ENCODE measurements at regions not wholly inside any gene's neighbourhood (a gene's known extent, or its start where the extent isn't known, plus 50 kb on each side); places are given as distances from the start of the nearest gene placed in this dataset.
"Not testable (repeated sequence)": the region's sequence is repeated elsewhere in the genome, so short reads cannot be mapped to it uniquely, and the experiment has no call there.

DNA sequence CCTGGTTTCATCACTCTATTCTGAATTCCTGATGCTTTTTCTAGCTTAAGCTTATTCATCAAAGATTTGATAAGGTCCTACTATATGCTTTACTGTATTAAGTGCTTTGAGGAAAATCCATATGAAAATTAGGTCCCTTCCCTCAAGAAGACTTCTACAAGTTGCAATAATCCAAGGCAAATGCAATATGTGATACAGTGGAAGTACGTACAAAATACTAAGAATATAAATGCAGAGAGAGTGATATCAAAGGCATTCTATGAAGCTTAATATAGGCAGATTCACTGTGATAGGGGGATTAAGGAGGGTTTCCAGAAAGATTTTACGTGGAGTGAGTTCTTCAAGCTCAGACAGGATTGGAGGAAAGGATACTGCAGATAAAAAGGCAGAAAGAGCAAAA is 142.1 kb downstream of the C6orf118 start:
- peaks cover 23% of the 10 kb centered on the region for H3K9me3 ChIP-seq (ENCODE audit: insufficient read depth, low read depth, low read length)
- no peak overlapping the region for H3K27ac ChIP-seq (ENCODE audit: low read depth, low read length)
- no peak overlapping the region for H3K9ac ChIP-seq (ENCODE audit: low read depth, low read length)
- no peaks in the 10 kb centered on the region for H3K27me3 ChIP-seq (ENCODE audit: insufficient read depth, low read length)
- H3K4me3 ChIP-seq (ENCODE audit: low read length): no peak overlapping the region
- H3K36me3 ChIP-seq (ENCODE audit: insufficient read depth, low read length): no peaks in the 10 kb centered on the region
- no peaks in the 10 kb centered on the region for H3K4me1 ChIP-seq (ENCODE audit: insufficient read depth, low read length)
- 87% methylated on average over 2 of the region's 2 CpGs for WGBS

DNA sequence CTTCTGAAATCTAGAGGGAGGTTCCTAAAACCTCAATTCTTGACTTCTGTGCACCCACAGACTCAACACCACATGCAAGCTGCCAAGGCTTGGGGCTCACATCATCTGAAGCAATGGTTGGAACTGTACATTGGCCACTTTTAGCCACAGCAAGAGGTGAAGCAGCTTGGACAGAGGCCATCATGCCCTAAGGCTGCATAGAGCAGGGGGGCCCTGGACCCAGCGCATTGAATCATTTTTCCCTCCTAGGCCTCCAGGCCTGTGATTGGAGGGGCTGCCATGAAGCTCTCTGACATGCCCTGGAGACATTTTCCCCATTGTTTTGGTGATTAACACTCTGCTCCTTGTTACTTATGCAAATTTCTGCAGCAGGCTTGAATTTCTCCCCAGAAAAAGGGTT is 145.9 kb downstream of the C6orf118 start:
- H3K4me1 ChIP-seq (ENCODE audit: insufficient read depth, low read length): no peaks in the 10 kb centered on the region
- H3K27ac ChIP-seq (ENCODE audit: low read depth, low read length): no peak overlapping the region
- no peaks in the 10 kb centered on the region for H3K27me3 ChIP-seq (ENCODE audit: insufficient read depth, low read length)
- peaks cover 26% of the 10 kb centered on the region for H3K9me3 ChIP-seq (ENCODE audit: insufficient read depth, low read depth, low read length)
- no peak overlapping the region for H3K4me3 ChIP-seq (ENCODE audit: low read length)
- H3K36me3 ChIP-seq (ENCODE audit: insufficient read depth, low read length): no peaks in the 10 kb centered on the region
- 97% methylated on average over 1 of the region's 1 CpG for WGBS
- H3K9ac ChIP-seq (ENCODE audit: low read depth, low read length): no peak overlapping the region

DNA sequence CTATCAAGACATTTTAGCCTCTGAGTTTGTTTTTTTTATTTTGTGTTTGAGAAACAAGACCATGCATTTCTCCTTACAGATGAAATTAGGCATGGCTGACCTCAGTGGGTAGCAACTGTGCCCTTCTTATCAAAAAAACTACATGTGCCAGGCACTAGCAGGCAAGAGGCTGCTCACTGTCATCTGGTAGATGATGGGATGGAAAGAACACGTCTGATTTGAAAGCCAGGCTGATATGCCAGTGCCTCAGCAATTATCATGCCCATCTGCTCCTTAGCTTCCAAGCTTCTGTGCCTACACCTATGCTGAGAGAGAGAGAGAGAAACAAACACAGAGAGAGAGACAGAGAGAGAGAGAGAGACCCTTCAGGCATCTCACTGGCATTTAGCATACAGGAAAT is 149.9 kb downstream of the C6orf118 start:
- Histone ChIP-seq H3K27ac (ENCODE audit: low read depth, low read length) (no peak overlapping the region), H3K27me3 (ENCODE audit: insufficient read depth, low read length) (no peaks in the 10 kb centered on the region), H3K36me3 (ENCODE audit: insufficient read depth, low read length) (no peaks in the 10 kb centered on the region), H3K9ac (ENCODE audit: low read depth, low read length) (no peak overlapping the region), H3K4me1 (ENCODE audit: insufficient read depth, low read length) (no peaks in the 10 kb centered on the region), H3K9me3 (ENCODE audit: insufficient read depth, low read depth, low read length) (peaks cover 20% of the 10 kb centered on the region), H3K4me3 (ENCODE audit: low read length) (no peak overlapping the region)
- WGBS: 93% methylated on average over 1 of the region's 1 CpG

DNA sequence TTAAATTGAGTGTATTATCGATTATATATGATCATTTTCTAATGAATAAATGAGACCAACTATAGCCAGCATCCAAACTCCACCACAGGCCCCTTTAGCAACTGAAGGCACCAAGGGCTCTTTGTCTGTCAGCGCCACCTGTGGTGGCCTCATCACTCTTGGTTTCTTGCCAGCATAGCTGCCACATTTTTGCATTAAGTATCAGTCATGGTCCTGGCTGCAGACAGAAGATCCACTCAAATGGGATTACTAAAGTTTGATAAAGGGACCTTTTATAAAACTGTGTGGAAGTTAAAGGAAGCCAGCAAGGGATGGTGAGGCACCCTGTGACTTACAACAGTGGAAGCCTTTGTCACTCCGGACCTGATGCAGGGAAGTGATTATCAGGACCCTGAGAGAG is 162.9 kb downstream of the C6orf118 start:
- Histone ChIP-seq H3K4me3 (ENCODE audit: low read length) (no peak overlapping the region), H3K9ac (ENCODE audit: low read depth, low read length) (no peak overlapping the region), H3K4me1 (ENCODE audit: insufficient read depth, low read length) (no peaks in the 10 kb centered on the region), H3K9me3 (ENCODE audit: insufficient read depth, low read depth, low read length) (0 out of 2 replicates have a peak, but pooled peaks cover 3% of the 10 kb centered on the region), H3K27me3 (ENCODE audit: insufficient read depth, low read length) (no peaks in the 10 kb centered on the region), H3K27ac (ENCODE audit: low read depth, low read length) (no peak overlapping the region), H3K36me3 (ENCODE audit: insufficient read depth, low read length) (no peaks in the 10 kb centered on the region)
- WGBS: 90% methylated on average over 2 of the region's 3 CpGs

DNA sequence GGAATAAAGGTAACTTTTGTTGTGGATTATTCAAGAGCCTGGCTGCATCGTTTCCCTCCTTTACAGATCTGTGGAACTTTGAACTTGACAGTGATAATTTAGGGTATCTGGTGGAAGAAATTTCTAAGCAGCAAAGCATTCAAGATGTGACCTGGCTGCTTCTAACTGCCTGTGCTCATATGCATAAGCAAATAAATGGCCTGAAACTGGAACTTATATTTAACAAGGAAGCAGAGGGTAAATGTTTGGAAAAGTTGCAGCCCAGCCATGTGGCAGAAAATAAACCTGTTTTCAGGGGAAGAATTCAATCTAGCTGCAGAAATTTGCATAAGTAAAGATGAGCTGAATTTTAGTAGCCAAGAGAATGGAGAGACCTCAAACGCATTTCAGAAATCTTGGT is 173.5 kb downstream of the C6orf118 start:
- no peaks in the 10 kb centered on the region for H3K4me1 ChIP-seq (ENCODE audit: insufficient read depth, low read length)
- H3K9me3 ChIP-seq (ENCODE audit: insufficient read depth, low read depth, low read length): peaks cover 9% of the 10 kb centered on the region; the same call in 1 of the 2 replicates
- no peak overlapping the region for H3K4me3 ChIP-seq (ENCODE audit: low read length)
- no peaks in the 10 kb centered on the region for H3K27me3 ChIP-seq (ENCODE audit: insufficient read depth, low read length)
- H3K36me3 ChIP-seq (ENCODE audit: insufficient read depth, low read length): no peaks in the 10 kb centered on the region
- H3K9ac ChIP-seq (ENCODE audit: low read depth, low read length): no peak overlapping the region
- H3K27ac ChIP-seq (ENCODE audit: low read depth, low read length): no peak overlapping the region
- WGBS: 78% methylated on average over 2 of the region's 2 CpGs

DNA sequence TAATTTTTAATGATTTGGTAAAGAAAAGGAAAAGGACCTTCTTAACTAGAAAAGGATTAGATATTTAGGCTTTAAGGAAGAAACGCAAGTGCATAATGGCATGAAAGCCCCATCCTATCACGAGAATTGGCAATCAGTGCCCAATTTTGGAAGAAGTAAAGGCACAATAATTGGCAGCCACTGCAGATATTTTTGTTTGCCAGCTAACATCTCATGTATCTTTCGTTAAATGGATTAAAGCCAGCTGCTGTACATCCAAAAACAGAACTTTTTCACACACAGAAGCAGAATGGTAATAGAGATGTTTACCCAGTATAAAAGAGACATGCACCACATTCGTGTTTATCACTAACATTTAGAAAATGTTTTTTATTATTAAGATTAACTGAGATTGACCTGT is 180.3 kb downstream of the C6orf118 start:
- Histone ChIP-seq H3K27me3 (ENCODE audit: insufficient read depth, low read length) (no peaks in the 10 kb centered on the region), H3K9me3 (ENCODE audit: insufficient read depth, low read depth, low read length) (0 out of 2 replicates have a peak, but pooled peaks cover 2% of the 10 kb centered on the region), H3K4me1 (ENCODE audit: insufficient read depth, low read length) (no peaks in the 10 kb centered on the region), H3K27ac (ENCODE audit: low read depth, low read length) (no peak overlapping the region), H3K9ac (ENCODE audit: low read depth, low read length) (no peak overlapping the region), H3K36me3 (ENCODE audit: insufficient read depth, low read length) (no peaks in the 10 kb centered on the region), H3K4me3 (ENCODE audit: low read length) (no peak overlapping the region)
- 92% methylated on average over 3 of the region's 4 CpGs for WGBS

DNA sequence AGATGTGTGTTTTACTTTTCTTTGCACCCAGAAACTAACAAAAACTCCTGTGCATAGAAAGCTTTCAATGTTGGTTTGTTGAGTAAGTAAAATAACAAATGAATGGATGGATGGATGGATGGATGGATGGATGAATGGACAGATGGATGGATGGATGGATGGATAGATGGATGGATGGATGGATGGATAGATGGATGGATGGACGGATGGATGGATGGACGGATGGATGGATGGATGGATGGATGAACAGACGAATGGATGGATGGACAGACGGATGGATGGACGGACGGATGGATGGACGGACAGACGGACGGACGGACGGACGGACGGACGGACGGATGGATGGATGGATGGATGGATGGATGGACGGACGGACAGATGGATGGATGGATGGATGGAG is 181.7 kb downstream of the C6orf118 start:
- H3K36me3 ChIP-seq (ENCODE audit: insufficient read depth, low read length); H3K9me3 ChIP-seq (ENCODE audit: insufficient read depth, low read depth, low read length); H3K9ac ChIP-seq (ENCODE audit: low read depth, low read length); H3K4me1 ChIP-seq (ENCODE audit: insufficient read depth, low read length); H3K27me3 ChIP-seq (ENCODE audit: insufficient read depth, low read length); H3K4me3 ChIP-seq (ENCODE audit: low read length); H3K27ac ChIP-seq (ENCODE audit: low read depth, low read length): not testable (repeated sequence)
- 78% methylated on average over 17 of the region's 17 CpGs for WGBS

DNA sequence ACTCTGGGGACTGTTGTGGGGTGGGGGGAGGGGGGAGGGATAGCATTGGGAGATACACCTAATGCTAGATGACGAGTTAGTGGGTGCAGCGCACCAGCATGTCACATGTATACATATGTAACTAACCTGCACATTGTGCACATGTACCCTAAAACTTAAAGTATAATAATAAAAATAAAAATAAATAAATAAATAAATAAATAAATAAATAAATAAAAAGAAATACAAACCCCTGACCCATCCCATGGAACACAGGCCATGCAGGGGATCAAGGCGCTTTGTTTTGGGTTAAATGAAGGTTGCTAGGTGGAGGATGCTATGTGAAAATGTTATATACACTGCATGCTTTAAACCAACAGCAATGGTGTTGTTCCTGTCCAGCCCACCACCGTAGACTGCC is 184.7 kb downstream of the C6orf118 start:
- H3K4me3 ChIP-seq (ENCODE audit: low read length); H3K27ac ChIP-seq (ENCODE audit: low read depth, low read length); H3K9ac ChIP-seq (ENCODE audit: low read depth, low read length); H3K4me1 ChIP-seq (ENCODE audit: insufficient read depth, low read length); H3K27me3 ChIP-seq (ENCODE audit: insufficient read depth, low read length); H3K9me3 ChIP-seq (ENCODE audit: insufficient read depth, low read depth, low read length); H3K36me3 ChIP-seq (ENCODE audit: insufficient read depth, low read length): not testable (repeated sequence)
- WGBS: 93% methylated on average over 1 of the region's 4 CpGs

DNA sequence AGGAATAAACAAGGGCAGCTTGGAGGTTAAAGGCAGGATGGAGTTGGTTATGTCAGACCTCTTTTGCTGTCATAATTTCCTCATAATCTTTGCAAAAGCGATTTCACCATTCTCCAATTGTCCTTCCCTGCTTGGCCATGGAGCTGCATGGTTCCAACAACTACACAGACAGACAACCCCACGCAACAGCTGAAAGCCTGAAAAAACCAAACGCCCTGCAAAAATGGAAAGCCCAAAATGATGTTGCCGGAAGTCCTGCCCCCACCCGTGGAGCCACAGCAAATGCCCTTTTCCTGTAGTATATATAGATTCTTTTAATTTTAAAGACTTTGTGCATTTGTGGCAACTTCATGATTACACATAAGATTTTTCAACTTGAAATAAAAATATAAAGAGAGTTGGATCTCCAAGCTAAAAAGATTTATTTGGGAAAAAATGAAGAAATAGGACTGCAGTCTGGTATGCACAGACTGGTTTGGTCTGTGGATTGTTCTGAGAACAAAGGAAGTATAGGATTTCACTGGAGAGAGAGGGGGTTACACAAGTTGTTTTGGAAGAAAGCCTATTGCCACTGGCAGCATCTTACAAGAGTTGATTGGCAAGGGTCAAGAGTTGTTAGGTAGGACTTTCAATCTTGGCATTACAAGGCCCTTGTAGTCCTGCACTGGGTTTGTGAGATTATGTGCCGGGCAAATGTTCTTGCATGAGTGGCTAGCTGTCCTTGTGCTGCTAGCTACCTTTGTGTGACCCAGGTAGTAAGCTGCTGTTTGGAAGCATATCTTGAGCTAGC is 190.0 kb downstream of the C6orf118 start:
- Histone ChIP-seq H3K9me3 (ENCODE audit: insufficient read depth, low read depth, low read length) (peaks cover 2% of the 10 kb centered on the region), H3K4me3 (ENCODE audit: low read length) (no peak overlapping the region), H3K36me3 (ENCODE audit: insufficient read depth, low read length) (no peaks in the 10 kb centered on the region), H3K4me1 (ENCODE audit: insufficient read depth, low read length) (peaks cover 11% of the 10 kb centered on the region; the same call in 1 of the 2 replicates), H3K27me3 (ENCODE audit: insufficient read depth, low read length) (no peaks in the 10 kb centered on the region), H3K9ac (ENCODE audit: low read depth, low read length) (no peak overlapping the region), H3K27ac (ENCODE audit: low read depth, low read length) (no peak overlapping the region)
- WGBS: 90% methylated on average over 5 of the region's 6 CpGs

DNA sequence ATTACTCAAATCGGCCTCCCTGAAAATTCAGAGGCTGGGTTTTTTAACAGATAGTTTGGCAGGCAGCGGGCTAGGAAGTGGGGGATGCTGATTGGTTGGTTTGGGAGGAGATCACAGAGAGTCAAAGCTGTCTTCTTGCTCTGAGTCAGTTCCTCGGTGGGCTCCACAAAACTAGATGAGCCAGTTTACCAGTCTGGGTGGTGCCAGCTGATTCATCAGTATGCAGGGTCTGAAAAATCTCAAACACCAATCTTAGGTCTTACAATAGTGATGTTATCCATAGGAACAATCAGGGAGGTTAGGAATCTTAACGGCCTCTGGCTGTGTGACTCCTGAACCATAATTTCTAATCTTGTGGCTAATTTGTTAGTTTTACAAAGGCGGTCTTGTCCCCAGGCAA is 190.7 kb downstream of the C6orf118 start:
- Histone ChIP-seq H3K9me3 (ENCODE audit: insufficient read depth, low read depth, low read length) (peaks cover 9% of the 10 kb centered on the region), H3K27me3 (ENCODE audit: insufficient read depth, low read length) (no peaks in the 10 kb centered on the region), H3K4me1 (ENCODE audit: insufficient read depth, low read length) (peaks cover 11% of the 10 kb centered on the region; the same call in 1 of the 2 replicates), H3K4me3 (ENCODE audit: low read length) (no peak overlapping the region), H3K9ac (ENCODE audit: low read depth, low read length) (no peak overlapping the region), H3K27ac (ENCODE audit: low read depth, low read length) (no peak overlapping the region), H3K36me3 (ENCODE audit: insufficient read depth, low read length) (no peaks in the 10 kb centered on the region)
- WGBS: 93% methylated on average over 5 of the region's 5 CpGs

DNA sequence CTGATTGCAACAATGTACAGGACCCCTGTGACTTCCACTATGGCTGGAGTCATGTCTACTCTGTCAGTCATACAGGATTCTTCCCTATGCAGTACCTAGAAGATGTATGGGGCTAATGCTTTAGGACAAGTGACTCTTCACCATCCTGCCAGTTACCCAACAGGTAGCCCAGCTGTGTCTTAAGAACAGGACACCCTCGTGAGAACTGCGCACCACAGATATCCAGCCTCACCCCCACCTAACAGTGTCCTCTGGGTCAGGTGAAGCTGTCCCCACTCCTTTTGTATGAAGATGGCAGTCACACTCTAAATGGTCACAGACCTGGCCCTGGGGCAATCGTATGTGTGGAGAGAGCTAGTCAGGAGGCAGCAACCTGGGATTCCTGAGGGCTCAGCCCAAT is 191.6 kb downstream of the C6orf118 start:
- H3K36me3 ChIP-seq (ENCODE audit: insufficient read depth, low read length): no peaks in the 10 kb centered on the region
- H3K4me1 ChIP-seq (ENCODE audit: insufficient read depth, low read length): peaks cover 11% of the 10 kb centered on the region; the same call in 1 of the 2 replicates
- peaks cover 13% of the 10 kb centered on the region for H3K9me3 ChIP-seq (ENCODE audit: insufficient read depth, low read depth, low read length)
- H3K4me3 ChIP-seq (ENCODE audit: low read length): no peak overlapping the region
- WGBS: 97% methylated on average over 3 of the region's 3 CpGs
- no peak overlapping the region for H3K27ac ChIP-seq (ENCODE audit: low read depth, low read length)
- no peak overlapping the region for H3K9ac ChIP-seq (ENCODE audit: low read depth, low read length)
- H3K27me3 ChIP-seq (ENCODE audit: insufficient read depth, low read length): no peaks in the 10 kb centered on the region

DNA sequence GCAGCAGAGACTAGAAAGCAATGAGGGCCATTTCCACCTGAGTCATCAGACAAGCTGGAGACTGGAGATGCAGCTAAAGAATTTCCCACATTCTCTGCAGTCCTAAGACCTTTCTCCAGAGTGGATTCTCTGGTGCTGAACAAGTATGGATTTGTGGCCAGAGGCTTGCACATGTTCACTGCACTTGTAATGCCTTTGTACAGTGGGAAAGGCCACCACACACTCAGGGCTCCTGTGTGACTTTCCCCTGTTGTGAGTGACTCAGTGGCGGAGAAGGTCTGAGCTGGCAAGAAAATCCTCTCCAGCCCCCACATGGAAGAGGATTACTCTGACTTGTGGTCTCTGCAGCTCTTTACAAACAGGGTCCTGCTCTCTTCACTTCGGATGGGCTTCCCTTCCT is 192.3 kb downstream of the C6orf118 start:
- 95% methylated on average over 2 of the region's 2 CpGs for WGBS
- no peak overlapping the region for H3K27ac ChIP-seq (ENCODE audit: low read depth, low read length)
- H3K27me3 ChIP-seq (ENCODE audit: insufficient read depth, low read length): no peaks in the 10 kb centered on the region
- peaks cover 13% of the 10 kb centered on the region for H3K9me3 ChIP-seq (ENCODE audit: insufficient read depth, low read depth, low read length)
- no peaks in the 10 kb centered on the region for H3K36me3 ChIP-seq (ENCODE audit: insufficient read depth, low read length)
- peaks cover 11% of the 10 kb centered on the region; the same call in 1 of the 2 replicates for H3K4me1 ChIP-seq (ENCODE audit: insufficient read depth, low read length)
- no peak overlapping the region for H3K4me3 ChIP-seq (ENCODE audit: low read length)
- H3K9ac ChIP-seq (ENCODE audit: low read depth, low read length): no peak overlapping the region

All from HUES64 (cell line).